GM06990 (cell line): ENCODE measurements at regions not wholly inside any gene's neighbourhood (a gene's known extent, or its start where the extent isn't known, plus 50 kb on each side); places are given as distances from the start of the nearest gene placed in this dataset.

Experiments used
- DNase-seq: peaks from one replicate; pipeline ENCODE4 v3.0.0-alpha.2; 2011; ENCODE audit not compliant: insufficient read length; ENCODE audit errors: extremely low read depth
- H3K27me3 ChIP-seq: replicated peaks from 2 replicates; pipeline ENCODE4 v1.6.0; 2011; ENCODE audit warnings: low read length; ENCODE audit not compliant: control insufficient read depth, insufficient read depth
- H3K36me3 ChIP-seq: 2 replicates; pipeline ENCODE4 v1.5.1; 2011; ENCODE audit warnings: low read length; ENCODE audit not compliant: control insufficient read depth, insufficient read depth
- H3K4me3 ChIP-seq: replicated peaks from 2 replicates; pipeline ENCODE4 v1.5.1; 2011; ENCODE audit warnings: low read depth, mild to moderate bottlenecking, control low read depth, low read length
- CTCF ChIP-seq: IDR thresholded peaks from 2 replicates; pipeline ENCODE4 v1.5.1; 2011; ENCODE audit warnings: low read length, control low read depth, mild to moderate bottlenecking, inconsistent platforms; ENCODE audit not compliant: insufficient read depth, poor library complexity, severe bottlenecking

DNA sequence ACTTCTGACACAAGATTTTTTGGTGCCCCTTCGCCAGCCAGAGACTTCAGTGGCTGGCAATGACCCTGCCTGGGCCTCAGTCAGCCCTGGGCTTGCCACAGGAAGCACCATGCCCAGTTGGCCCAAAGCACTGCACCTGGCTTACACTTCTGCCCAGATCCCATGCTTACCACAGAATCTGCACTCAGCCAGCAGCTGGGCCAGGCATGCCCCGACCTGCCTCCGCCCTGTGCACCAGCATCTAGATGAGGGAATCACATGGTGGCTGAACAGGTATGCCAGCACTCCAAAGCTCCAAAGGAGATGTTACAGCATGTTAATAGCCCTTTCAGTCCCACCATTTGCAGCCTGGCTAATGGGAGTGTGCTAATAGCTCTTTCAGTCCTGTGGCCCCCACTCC is 690.9 kb downstream of the SLITRK6 start:
- Histone ChIP-seq H3K27me3 (no peaks in the 10 kb centered on the region), H3K4me3 (no peak overlapping the region), H3K36me3 (no peaks in the 10 kb centered on the region)
- TF ChIP-seq CTCF = no peak
- DNase-seq = peak; percentile 0

DNA sequence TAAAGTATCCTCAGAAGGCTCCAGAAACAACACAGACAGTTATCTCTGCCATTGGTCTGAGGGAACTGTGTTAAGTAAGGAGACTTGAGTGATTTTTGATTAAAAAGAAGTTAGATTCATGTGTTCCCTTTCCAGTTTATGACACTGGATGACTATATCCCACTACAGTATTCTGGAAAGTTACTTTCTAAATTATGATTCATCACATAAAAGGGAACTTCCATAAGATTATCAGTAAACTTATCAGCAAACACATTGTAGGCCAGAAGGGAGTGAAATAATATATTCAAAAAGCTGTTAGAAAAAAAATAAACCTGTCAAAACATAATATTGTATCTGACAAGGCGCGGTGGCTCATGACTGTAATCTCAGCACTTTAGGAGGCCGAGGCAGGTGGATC is 700.0 kb downstream of the SLITRK6 start:
- no peak overlapping the region for H3K4me3 ChIP-seq
- H3K27me3 ChIP-seq = no peaks in the 10 kb centered on the region
- TF ChIP-seq CTCF = no peak
- no peaks in the 10 kb centered on the region for H3K36me3 ChIP-seq
- DNase-seq = no peak

DNA sequence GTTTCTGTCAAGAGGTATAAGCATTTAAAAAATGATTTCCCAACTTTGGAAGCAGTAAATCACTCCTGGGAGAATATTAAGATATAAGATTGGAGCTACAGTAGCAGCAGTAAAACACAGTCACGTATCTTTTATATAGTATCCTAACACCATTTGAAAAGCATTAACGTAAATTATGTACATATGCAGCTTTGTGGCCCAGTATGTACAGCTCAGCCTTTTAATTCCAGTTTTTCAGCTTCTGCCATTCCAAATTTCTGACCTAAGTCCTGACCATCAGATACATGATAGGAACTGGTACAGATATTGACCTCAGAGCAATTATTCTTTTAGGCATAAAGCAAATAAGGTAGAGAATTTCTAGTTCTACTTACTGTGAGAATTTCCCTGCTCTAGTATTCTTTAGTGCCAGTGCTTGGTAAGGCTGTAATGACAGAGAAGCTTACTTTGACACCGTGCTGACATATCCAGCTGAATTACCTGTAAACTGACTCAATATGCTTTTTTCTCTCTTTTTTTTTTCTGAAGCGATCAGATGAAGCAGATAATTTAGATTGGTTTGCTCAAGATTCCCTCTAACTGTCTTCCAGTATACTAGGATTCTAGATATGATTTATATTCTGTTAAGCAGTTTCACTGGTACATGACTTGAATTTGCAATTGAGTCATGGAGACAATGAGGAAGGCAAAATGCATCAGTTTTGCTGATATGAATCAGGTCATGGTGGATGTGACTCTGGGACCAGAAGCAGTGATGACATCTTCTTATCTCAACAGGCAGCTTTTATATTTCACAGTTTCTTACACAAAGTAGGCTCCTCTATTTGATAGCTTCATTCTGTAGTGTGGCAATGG is 703.6 kb downstream of the SLITRK6 start:
- DNase-seq = no peak
- no peak for TF ChIP-seq CTCF
- no peaks in the 10 kb centered on the region for H3K27me3 ChIP-seq
- no peak overlapping the region for H3K4me3 ChIP-seq
- H3K36me3 ChIP-seq = no peaks in the 10 kb centered on the region

GRCh38 chr13:85093808-85094207 is 705.4 kb downstream of the SLITRK6 start:
- no peak for DNase-seq
- H3K27me3 ChIP-seq = no peaks in the 10 kb centered on the region
- no peak for TF ChIP-seq CTCF
- no peak overlapping the region for H3K4me3 ChIP-seq
- no peaks in the 10 kb centered on the region for H3K36me3 ChIP-seq

GRCh38 chr13:85091631-85092234 is 707.5 kb downstream of the SLITRK6 start:
- DNase-seq = no peak
- no peak for TF ChIP-seq CTCF
- H3K4me3 ChIP-seq = no peak overlapping the region
- no peaks in the 10 kb centered on the region for H3K27me3 ChIP-seq
- no peaks in the 10 kb centered on the region for H3K36me3 ChIP-seq
